Type B pancreatic cell (in vitro differentiated cells): ENCODE measurements at regions not wholly inside any gene's neighbourhood (a gene's known extent, or its start where the extent isn't known, plus 50 kb on each side); places are given as distances from the start of the nearest gene placed in this dataset.
"Not testable (repeated sequence)": the region's sequence is repeated elsewhere in the genome, so short reads cannot be mapped to it uniquely, and the experiment has no call there.

Experiments
- DNase-seq: peaks from one replicate; pipeline ENCODE4 v3.0.0; 2021; ENCODE audit warnings: mixed read lengths; ENCODE audit not compliant: unreplicated experiment; ENCODE audit errors: extremely low spot score
- H3K27ac Mint-ChIP-seq: 2 replicates; pipeline ENCODE4 v1.8.0; 2021; ENCODE audit warnings: mild to moderate bottlenecking, mixed read lengths
- H3K27me3 Mint-ChIP-seq: 2 replicates; pipeline ENCODE4 v1.8.0; 2021; ENCODE audit warnings: mixed read lengths
- H3K36me3 Mint-ChIP-seq: 2 replicates; pipeline ENCODE4 v1.8.0; 2021; ENCODE audit warnings: mixed read lengths
- H3K4me1 Mint-ChIP-seq: one replicate; pipeline ENCODE4 v1.8.0; 2021; ENCODE audit warnings: mixed read lengths; ENCODE audit not compliant: unreplicated experiment
- H3K4me3 Mint-ChIP-seq: 2 replicates; pipeline ENCODE4 v1.8.0; 2021; ENCODE audit warnings: mild to moderate bottlenecking, mixed read lengths
- H3K9me3 Mint-ChIP-seq: 2 replicates; pipeline ENCODE4 v1.8.0; 2021; ENCODE audit warnings: mixed read lengths
- TF ChIP-seq, protein P1 (sequence below): fragments of 200-600 bp; sonication (generic); conservative IDR thresholded peaks from 2 replicates; pipeline ENCODE4 v1.5.0; 2021; ENCODE audit warnings: antibody characterized with exemption, mild to moderate bottlenecking

DNA sequence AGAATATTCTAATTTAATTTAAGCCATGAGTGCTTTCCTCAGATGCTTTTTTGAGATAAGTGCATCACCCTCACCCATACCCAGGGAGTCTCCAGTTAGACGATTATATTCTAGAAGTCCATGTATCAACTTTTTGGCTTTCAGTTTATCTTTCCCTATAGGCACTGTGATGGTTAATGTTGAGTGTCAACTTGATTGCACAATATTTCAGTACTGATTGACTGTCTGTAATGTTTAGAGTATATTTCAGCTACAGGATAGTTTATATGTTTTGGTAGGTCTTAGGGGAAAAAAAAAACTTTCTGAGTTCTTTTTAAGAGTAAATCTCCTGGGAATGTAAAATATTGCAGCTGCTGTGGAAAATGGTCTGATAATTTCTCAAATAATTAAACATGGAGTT lies 535.4 kb downstream of the ADRA2A start:
- TF ChIP-seq, protein P1, sequence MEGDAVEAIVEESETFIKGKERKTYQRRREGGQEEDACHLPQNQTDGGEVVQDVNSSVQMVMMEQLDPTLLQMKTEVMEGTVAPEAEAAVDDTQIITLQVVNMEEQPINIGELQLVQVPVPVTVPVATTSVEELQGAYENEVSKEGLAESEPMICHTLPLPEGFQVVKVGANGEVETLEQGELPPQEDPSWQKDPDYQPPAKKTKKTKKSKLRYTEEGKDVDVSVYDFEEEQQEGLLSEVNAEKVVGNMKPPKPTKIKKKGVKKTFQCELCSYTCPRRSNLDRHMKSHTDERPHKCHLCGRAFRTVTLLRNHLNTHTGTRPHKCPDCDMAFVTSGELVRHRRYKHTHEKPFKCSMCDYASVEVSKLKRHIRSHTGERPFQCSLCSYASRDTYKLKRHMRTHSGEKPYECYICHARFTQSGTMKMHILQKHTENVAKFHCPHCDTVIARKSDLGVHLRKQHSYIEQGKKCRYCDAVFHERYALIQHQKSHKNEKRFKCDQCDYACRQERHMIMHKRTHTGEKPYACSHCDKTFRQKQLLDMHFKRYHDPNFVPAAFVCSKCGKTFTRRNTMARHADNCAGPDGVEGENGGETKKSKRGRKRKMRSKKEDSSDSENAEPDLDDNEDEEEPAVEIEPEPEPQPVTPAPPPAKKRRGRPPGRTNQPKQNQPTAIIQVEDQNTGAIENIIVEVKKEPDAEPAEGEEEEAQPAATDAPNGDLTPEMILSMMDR, result no peak
- DNase-seq, result no peak
- no peaks in the 10 kb centered on the region for H3K4me1 Mint-ChIP-seq
- no peak overlapping the region for H3K27ac Mint-ChIP-seq
- H3K36me3 Mint-ChIP-seq, result no peaks in the 10 kb centered on the region
- no peaks in the 10 kb centered on the region for H3K9me3 Mint-ChIP-seq
- H3K4me3 Mint-ChIP-seq, result no peak overlapping the region
- no peaks in the 10 kb centered on the region for H3K27me3 Mint-ChIP-seq

DNA sequence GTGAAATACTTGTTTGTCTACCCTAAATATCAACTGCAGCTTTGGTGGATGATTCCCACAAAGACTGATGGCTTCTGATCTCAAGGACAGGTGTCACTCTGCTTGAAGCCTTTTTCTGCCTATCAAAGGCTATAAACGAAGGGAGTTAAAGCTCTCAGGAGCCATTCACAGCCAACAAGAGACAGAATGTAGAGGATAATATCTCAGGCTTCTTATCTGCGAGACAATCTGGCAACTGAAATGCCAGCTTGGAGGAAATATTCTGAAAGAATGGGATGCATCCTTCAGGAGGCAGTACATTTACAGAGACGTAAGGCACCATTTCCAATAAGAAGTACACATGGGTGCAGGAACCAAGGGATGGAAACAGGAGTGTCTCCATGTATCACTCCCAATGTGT lies 549.4 kb downstream of the GPAM start:
- no peak for DNase-seq
- Mint-ChIP-seq H3K36me3 (no peaks in the 10 kb centered on the region), H3K4me3 (no peak overlapping the region), H3K9me3 (peaks cover 4% of the 10 kb centered on the region), H3K4me1 (no peaks in the 10 kb centered on the region), H3K27ac (no peak overlapping the region), H3K27me3 (peaks cover 6% of the 10 kb centered on the region)
- TF ChIP-seq, protein P1, result no peak

DNA sequence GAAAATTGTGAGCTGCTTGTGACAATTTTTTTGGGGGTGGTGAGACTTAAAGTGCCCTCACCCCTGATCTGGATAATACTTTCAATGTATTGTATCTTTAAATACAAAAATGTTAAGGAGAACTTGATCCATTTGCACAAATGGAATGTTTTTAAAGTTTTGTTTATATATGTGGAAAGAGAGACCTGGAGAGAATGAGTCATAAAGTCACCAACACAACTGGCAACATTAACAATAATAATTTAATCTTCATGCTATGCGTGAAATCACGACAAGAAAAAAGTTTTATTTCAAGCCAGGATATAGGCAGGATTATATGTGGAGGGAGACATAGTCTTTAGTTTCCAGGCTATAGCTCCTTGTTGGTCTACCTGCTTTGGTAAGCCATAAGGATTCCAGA lies 537.5 kb downstream of the GPAM start:
- H3K9me3 Mint-ChIP-seq, result peaks cover 21% of the 10 kb centered on the region
- H3K27ac Mint-ChIP-seq, result no peak overlapping the region
- DNase-seq, result no peak
- H3K27me3 Mint-ChIP-seq, result peaks cover 2% of the 10 kb centered on the region
- H3K36me3 Mint-ChIP-seq, result no peaks in the 10 kb centered on the region
- TF ChIP-seq, protein P1, result no peak
- no peak overlapping the region for H3K4me3 Mint-ChIP-seq
- no peaks in the 10 kb centered on the region for H3K4me1 Mint-ChIP-seq

DNA sequence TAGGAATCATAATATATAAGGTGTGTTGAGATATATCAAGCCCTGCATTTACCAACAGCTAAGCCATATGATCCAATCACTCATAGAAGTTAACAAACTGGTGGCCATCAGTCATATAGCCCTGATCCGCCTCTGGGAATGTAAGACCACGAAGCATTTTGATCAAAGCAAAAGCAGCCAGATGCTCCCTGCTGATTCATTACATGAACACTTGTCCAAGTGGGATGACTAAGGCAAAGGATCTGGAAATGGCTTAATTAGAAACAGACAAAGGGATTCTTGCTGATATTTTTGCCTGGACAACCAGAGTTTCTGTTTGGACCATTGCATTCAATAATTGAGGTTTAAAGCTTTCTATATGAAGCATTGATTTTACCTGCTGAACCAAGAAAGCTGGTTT lies 535.5 kb downstream of the GPAM start:
- no peak for DNase-seq
- Mint-ChIP-seq H3K27me3 (peaks cover 11% of the 10 kb centered on the region), H3K36me3 (no peaks in the 10 kb centered on the region)

DNA sequence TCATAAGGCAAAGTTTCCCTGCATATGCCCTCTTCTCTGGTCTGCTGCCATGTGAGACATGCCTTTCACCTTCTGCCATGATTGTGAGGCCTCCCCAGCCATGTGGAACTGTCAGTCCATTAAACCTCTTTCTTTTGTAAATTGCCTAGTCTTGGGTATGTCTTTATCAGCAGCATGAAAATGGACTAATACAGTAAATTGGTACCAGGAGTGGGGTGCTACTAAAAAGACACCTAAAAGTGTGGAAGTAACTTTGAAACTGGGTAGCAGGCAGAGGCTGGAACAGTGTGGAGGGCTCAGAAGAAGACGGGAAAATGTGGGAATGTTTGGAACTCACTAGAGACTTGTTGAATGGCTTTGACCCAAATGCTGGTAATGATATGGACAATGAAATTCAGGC lies 534.5 kb downstream of the GPAM start:
- peaks cover 17% of the 10 kb centered on the region for H3K9me3 Mint-ChIP-seq
- H3K4me3 Mint-ChIP-seq, H3K4me1 Mint-ChIP-seq, H3K27ac Mint-ChIP-seq, DNase-seq, H3K36me3 Mint-ChIP-seq: not testable (repeated sequence)
- H3K27me3 Mint-ChIP-seq, result peaks cover 13% of the 10 kb centered on the region

More for the DNA sequence above, 535.5 kb downstream of the GPAM start:
- Mint-ChIP-seq H3K27ac (no peak overlapping the region), H3K9me3 (peaks cover 21% of the 10 kb centered on the region), H3K4me1 (no peaks in the 10 kb centered on the region), H3K4me3 (no peak overlapping the region)
- TF ChIP-seq, protein P1, result no peak

DNA sequence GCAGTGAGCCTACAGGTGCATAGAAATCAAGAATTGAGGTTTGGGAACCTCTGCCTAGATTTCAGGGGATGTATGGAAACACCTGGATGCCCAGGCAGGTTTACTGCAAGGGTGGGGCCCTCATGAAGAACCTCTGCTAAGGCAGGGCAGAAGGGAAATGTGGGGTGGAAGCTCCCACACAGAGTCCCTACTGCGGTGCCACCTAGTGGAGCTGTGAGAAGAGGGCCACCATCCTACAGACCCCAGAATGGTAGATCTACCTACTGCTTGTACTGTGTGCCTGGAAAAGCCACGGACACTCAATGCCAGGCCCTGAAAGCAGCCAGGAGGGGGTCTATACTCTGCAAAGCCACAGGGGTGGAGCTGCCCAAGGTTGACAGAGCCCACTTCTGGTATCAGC lies 533.5 kb downstream of the GPAM start:
- Mint-ChIP-seq H3K27me3 (peaks cover 13% of the 10 kb centered on the region), H3K9me3 (peaks cover 17% of the 10 kb centered on the region), H3K27ac (no peak overlapping the region), H3K36me3 (no peaks in the 10 kb centered on the region), H3K4me3 (no peak overlapping the region), H3K4me1 (no peaks in the 10 kb centered on the region)
- TF ChIP-seq, protein P1, result no peak
- no peak for DNase-seq
